GM19035 (cell line): ENCODE measurements at regions not wholly inside any gene's neighbourhood (a gene's known extent, or its start where the extent isn't known, plus 50 kb on each side); places are given as distances from the start of the nearest gene placed in this dataset.

Experiments
- ATAC-seq: cut with Tn5 transposase; IDR thresholded peaks from one replicate; pipeline ENCODE4 v1.9.1; 2021; ENCODE audit not compliant: unreplicated experiment

DNA sequence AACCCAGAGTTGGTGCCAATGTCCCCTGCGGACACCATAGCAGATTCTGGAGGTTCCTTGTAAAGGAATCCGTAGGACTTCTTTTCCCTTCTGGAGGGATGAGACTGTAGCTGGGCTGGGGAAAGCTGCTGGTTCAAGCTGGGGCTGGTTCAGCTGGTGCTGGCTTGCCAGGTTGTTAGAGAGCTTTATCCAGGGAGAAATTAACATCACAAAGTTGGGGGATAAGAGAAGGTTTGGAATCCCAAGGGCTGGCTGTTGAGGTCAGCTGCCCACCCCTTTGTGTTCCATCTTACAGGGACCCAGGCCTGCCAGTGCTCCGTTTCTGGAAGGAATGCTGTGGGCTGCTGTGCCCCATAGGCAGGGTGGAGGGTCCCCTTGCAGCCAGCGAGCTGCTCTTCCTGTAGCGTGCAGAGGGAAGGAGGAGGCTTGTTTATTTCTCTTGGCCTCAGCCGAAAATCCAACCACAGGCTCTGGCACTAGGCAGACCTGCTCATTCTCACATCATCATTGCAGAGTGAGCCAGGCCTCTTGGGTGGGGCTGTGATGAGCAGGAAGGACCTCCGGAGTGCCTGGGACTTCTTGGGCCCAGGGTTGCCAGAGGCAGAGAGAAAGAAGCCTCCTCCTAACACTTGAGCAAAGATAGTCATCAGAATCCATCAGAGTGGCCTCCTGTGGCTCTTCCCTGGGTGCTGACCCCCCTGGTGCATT lies 251.1 kb downstream of the SEC14L1 start:
- no peak for ATAC-seq

DNA sequence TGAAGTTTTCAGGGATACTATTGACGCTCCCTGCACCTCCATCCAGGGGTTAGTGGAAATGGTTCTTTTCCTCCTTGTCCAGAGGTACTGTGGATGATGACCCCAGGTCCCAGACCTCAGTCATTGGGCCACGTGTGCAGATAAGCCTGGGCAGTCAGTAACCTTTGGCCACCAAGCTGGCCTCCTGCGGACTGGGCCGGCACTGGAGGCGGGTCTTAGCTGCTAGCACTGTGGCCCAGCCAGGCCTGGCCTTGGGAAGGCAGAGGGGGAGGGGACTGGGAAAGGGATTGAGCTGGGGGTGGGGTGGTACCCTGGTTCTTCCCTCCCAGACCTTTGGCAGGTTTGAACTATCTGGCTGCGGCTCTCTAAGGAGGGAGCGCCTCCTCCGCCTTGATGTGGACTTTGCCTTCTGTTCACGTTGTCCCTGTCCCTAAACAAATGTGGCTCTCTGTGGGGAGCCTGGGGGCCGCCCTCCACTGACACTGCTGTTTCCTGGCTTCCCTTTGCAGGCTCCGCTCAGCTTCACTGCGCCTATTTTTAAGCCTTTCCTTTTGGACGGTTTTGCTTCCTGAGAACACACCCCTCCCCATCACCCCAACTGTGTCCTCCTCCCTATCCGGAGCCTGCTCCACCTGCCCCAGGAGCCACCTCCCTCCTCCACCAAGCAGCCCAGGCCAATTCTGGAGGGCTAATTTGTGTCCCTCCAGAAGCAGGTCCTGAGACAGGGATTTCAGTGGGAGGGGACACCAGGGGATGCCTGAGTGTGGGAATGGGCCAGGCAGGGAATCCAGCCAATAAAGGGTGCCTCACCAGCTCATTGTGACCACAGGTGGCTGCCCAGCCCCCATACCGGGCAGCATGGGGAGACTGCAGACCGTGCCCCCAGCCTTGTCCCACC lies 251.9 kb downstream of the SEC14L1 start:
- no peak for ATAC-seq

GRCh38 chr17:77393274-77393600 lies 252.5 kb downstream of the SEC14L1 start:
- ATAC-seq: no peak

DNA sequence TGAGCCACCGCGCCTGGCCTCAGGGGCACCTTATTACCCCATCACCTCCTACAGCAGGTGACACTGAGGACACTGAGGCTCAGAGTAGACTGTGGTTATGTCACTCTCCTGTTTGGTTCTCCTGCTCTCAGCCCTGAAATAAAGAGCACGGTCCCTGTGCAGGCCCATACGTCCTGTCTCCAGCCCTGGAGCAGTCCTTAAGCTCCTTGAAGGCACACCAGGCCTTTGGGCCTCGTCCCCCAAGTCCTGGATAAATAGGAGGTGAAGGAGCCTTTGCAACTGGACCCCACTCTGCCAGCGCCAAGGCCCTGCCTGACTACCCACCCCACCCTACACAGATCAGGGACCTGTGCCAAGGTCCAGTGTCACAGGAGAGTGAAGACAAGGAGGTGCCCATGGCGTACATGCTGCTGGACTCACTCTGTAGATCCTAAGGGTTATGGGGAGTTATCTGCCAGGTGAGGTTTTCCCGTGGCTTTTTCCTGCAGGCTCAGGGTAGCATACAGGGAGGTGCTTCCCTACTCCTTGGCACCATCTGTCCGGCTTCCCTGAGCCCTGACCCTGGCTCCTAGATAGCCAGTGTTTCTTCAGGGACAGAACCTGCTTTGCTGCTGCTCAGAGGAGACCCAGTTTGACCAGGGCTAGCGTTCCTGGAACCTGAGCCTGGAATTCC lies 253.2 kb downstream of the SEC14L1 start:
- no peak for ATAC-seq

GRCh38 chr17:77394540-77395295 lies 253.9 kb downstream of the SEC14L1 start:
- ATAC-seq: no peak

DNA sequence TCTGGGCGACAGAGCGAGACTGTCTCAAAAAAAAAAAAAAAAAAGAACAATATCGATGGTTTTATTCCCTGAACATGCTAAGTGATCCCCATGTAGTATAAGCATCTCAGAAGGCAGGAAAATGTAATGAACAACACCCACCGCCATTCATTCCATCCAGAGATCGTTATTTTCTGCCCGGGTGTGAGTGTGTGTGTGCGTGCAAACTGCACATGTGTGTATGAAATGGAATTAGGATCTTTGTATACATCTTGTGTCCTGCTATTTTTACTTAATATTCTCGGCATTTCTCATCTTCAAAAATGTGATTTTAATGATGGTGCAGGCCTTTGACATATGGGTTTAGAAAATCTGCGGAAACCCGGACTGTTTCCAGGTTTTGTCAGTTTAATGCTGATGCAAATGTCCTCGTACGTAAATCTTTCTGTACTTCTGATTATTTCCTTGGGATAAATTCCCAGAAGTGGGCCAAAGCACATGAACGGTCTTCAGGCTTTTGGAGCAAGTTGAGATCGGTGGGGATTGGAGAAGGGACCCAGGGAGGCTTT lies 254.8 kb downstream of the SEC14L1 start:
- ATAC-seq: no peak

DNA sequence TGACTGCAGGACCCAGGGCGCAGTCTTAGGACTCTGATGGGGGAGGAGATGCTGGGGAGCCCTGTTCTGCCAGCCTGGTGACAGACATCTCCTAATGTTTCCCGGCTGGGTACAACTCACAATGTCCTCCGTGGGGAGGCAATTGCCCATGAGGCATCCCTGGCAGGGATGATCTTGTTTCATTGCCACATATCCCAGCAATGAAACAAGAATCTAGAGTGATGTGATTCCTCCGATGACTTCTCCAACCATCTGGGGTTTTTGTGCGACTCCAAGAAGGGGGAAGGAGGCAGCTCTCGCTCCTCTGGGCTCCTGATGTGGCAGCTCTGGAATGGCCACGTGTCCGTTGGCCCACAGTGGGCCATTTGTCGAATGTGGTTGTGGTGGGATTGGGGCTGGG lies 255.8 kb downstream of the SEC14L1 start:
- no peak for ATAC-seq

- no peak for ATAC-seq
These were observed 257.5 kb downstream of the SEC14L1 start for GRCh38 chr17:77398274-77398673.

- no peak for ATAC-seq
These were observed 258.7 kb downstream of the SEC14L1 start for GRCh38 chr17:77399319-77399957.

DNA sequence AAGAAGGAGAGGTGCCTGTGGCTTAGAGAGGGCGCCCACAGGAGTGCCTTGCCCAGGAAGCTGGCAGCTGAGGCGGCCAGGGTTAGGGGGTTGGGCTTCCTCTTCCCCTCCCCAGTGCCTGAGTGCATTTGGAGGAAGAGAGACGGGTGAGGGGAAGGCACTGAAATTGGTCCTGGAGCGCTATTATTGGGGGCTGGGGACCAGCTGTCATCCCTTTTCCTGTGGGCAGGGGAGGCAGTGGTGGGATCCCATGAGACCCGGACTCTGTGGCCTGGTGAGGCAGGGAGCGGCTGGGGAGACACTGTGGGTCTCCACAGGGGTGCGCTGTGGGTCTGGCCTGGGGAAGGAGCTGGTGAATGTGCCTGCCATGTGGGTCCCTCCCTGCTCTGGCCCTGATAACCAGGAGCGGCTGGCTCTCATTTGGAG lies 259.7 kb downstream of the SEC14L1 start:
- no peak for ATAC-seq

DNA sequence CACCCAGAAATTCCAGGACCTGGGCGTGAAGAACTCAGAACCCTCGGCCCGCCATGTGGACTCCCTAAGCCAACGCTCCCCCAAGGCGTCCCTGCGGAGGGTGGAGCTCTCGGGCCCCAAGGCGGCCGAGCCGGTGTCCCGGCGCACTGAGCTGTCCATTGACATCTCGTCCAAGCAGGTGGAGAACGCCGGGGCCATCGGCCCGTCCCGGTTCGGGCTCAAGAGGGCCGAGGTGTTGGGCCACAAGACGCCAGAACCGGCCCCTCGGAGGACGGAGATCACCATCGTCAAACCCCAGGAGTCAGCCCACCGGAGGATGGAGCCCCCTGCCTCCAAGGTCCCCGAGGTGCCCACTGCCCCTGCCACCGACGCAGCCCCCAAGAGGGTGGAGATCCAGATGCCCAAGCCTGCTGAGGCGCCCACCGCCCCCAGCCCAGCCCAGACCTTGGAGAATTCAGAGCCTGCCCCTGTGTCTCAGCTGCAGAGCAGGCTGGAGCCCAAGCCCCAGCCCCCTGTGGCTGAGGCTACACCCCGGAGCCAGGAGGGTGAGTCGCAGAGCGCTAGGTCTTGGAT lies 261.5 kb downstream of the SEC14L1 start:
- ATAC-seq: no peak

GRCh38 chr17:77403854-77404253 lies 263.1 kb downstream of the SEC14L1 start:
- ATAC-seq: no peak

DNA sequence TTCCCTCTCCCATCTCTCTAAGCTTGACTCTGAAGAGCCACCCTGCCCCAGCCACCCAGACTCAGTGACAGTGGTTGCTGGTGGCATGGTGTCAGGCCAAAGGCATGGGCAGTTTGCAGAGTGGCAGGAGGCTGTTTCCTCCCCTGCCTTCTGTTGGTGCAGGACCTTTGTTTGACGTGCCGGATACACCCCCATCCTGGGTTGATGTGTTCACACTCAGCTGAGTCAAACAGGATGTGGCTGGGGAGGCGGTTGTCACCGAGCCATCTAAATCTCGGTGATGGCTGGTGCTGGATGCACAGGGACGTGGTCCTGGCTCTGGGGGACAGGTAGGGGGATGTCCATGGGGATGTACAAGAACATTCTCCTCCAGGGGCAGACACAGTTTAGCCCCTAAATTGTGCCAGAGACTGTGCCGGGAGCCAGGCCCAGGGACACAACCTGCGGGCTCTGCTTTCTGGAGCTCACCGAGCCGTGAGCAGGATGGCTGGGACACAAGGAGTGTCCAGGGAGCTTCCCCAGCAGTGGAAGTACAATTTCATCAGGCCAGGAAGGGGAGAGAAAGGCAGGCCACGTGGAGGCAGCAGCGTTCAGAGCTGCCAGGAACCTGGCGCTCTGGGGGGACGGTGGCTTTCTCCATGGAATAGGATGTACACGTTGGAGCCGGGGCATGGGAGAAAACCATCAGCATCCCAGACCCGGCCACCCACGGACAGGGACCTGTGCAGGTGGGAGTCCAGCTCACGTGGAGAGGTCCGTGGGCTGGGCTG lies 264.2 kb downstream of the SEC14L1 start:
- peak; percentile 69 for ATAC-seq

DNA sequence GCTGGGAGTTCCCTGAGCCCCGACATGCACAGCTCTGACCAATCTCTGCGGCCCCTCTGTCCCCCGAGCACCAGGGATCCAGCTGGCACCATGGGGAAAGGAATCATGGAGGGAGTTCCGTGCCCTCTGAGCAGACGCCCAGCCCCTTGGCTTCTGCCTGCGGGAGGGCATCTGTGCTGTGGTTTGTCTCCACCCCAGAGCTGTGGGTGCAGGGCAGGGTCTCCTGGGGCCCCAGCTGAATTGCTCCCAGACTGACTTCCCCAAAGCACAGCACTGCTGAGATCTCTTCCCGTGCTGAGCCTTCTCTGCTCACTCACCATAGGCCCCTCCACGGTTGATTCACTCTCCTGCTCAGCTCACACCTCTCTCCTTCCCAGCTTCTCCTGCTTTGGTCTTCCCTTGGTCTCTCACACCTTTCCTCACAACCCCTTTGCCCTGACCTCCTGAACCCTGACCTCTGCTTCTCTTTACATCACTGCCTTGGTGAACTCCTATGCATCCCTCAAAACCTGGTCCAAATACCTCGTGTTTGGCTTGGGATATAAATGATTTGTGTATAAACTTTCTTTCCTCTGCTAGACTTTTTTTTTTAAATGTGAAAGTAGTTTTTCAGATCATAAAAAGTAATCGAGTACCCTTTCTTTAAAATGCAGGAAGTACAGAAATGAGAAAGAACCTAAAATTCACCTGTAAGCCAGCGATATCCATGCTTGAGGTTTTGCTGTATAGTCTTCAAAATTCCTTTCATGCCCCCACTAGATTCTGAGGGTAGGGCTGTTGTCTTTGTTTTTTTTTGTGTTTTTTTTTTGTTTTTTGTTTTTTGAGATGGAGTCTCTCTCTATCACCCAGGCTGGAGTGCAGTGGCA lies 265.3 kb downstream of the SEC14L1 start:
- no peak for ATAC-seq

DNA sequence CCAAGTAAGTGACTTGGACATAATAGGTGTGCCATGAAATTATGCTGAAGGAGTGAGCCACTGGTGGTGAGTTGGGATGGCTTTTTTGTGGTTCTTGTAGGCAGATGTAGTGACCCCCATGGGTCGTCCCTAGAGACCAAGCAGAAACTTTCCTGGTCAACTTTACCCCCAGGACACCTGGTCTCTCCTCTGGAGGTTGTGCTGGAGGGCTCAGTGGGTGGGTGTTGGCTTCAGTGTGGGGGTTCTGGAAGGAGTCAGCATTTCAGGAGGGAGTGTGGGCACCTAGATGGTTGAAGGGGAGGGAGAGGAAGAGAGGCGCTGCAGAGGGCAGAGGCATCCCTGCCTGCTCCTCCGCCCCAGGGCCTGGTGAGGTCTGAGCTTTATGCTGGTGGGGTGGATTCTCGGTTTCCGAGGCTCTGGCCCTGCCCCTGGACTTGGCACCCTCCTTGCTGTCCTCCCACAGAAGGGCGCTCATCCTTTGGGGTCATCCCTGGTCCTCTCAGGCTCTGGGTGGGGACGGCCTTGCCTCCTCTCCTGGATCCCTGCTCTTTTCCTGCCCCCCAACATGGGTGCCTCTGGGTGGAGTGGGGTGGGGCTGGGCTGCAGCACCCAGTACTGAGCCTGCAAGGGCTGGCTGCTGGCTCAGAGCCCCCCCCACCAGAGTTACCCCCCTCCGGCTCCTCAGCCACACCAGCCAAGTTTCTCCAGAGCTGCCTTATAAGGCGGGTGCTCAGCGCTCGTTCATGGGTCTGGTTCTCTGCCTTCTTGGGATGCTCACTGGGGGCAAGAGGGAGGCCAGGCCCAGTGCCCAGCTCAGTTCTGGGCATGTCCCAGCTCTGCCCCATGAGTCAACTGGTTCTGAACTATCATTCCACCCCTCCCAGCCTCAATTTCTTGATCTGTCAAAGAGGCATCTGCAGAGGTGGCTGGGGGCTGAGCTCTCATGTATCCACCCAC lies 266.8 kb downstream of the SEC14L1 start:
- ATAC-seq: no peak

DNA sequence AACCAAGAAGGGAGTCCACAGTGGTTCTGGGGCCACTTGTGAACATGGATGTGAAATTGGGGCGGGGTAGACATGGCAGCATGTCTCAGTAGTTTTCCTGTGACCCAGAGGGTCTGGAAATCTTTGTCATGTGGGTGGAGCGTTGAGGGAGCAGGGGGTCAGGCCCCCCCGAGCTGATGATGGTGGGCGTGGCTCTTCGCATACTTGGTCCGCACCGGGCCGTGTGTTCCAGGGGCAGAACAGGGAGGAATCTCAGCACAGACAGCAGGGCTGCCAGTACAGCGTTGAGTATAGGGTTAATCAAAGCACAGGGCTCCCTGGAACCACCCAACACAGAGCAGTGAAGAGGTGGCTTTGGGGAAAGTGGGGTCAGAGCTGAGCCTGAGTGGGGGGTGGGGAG lies 267.5 kb downstream of the SEC14L1 start:
- no peak for ATAC-seq
